PC-9 (cell line): ENCODE measurements at regions not wholly inside any gene's neighbourhood (a gene's known extent, or its start where the extent isn't known, plus 50 kb on each side); places are given as distances from the start of the nearest gene placed in this dataset.
A peak's percentile ranks its signal among the peaks of the same experiment; 100 is the strongest.

ENCODE experiments used
- BruUV-seq: library from RNA; stranded (reverse); fragments of 400-500 nt; replicated peaks from 2 replicates; lab custom pipeline; 2021; lab: Mats Ljungman, UMichigan
- CTCF ChIA-PET: fragments of 300-600 bp; sonication (Branson Sonifier 250); formaldehyde crosslinking; loops from one replicate; lab custom pipeline; 2022; ENCODE audit warnings: antibody characterized with exemption; lab: Charles Lee
- POLR2A ChIA-PET: fragments of 300-600 bp; sonication (Branson Sonifier 250); formaldehyde crosslinking; loops from one replicate; lab custom pipeline; 2022; ENCODE audit warnings: antibody characterized with exemption; ENCODE audit not compliant: unreplicated experiment; lab: Charles Lee
- DNase-seq, 2 experiments: peaks; one replicate each; pipeline versions ENCODE4 v3.0.0 to v3.0.0-alpha.2; 2015 to 2022; ENCODE audit warnings: mixed read lengths in 1 of 2
- H2AFZ ChIP-seq: fragments of 200-600 bp; sonication (generic); 2 replicates; pipeline ENCODE4 v1.8.1; 2017; ENCODE audit warnings: antibody characterized with exemption
- H3F3A ChIP-seq: fragments of 200-600 bp; sonication (generic); 2 replicates; pipeline ENCODE4 v1.8.1; 2017; ENCODE audit warnings: antibody characterized with exemption, mild to moderate bottlenecking, low read depth; ENCODE audit not compliant: insufficient read depth
- H3K27ac ChIP-seq: fragments of 200-600 bp; sonication (generic); 2 replicates; pipeline ENCODE4 v1.6.1; 2016; ENCODE audit warnings: mixed run types
- H3K27me3 ChIP-seq: fragments of 200-600 bp; sonication (generic); 2 replicates; pipeline ENCODE4 v1.6.1; 2016; ENCODE audit warnings: low read depth, mixed run types; ENCODE audit not compliant: insufficient read depth
- H3K36me3 ChIP-seq: fragments of 200-600 bp; sonication (generic); 2 replicates; pipeline ENCODE4 v1.6.1; 2016; ENCODE audit warnings: low read depth, mixed run types
- H3K4me1 ChIP-seq: fragments of 200-600 bp; sonication (generic); replicated peaks from 2 replicates; pipeline ENCODE4 v1.6.1; 2016; ENCODE audit warnings: mixed run types; ENCODE audit not compliant: insufficient read depth
- H3K4me2 ChIP-seq: fragments of 200-600 bp; sonication (generic); 2 replicates; pipeline ENCODE4 v1.6.1; 2017; ENCODE audit warnings: mixed run types
- H3K4me3 ChIP-seq: fragments of 200-600 bp; sonication (generic); 2 replicates; pipeline ENCODE4 v1.6.1; 2016; ENCODE audit warnings: mixed run types
- H3K79me2 ChIP-seq: fragments of 200-600 bp; sonication (generic); 2 replicates; pipeline ENCODE4 v1.6.1; 2017; ENCODE audit warnings: low read depth, mixed run types
- H3K9me2 ChIP-seq: fragments of 200-600 bp; sonication (generic); 2 replicates; pipeline ENCODE4 v1.8.1; 2017; ENCODE audit warnings: mild to moderate bottlenecking; ENCODE audit not compliant: insufficient read depth
- H3K9me3 ChIP-seq: fragments of 200-600 bp; sonication (generic); 2 replicates; pipeline ENCODE4 v1.8.1; 2016; ENCODE audit warnings: low read depth; ENCODE audit not compliant: insufficient read depth
- H4K20me1 ChIP-seq: fragments of 200-600 bp; sonication (generic); 2 replicates; pipeline ENCODE4 v1.8.1; 2017; ENCODE audit not compliant: insufficient read depth
- EZH2 ChIP-seq: fragments of 200-600 bp; sonication (generic); IDR thresholded peaks from 2 replicates; pipeline ENCODE4 v1.8.0; 2017; ENCODE audit warnings: antibody characterized with exemption, low read depth
- intact Hi-C: fragments of 100-400 bp; cut with micrococcal nuclease; formaldehyde crosslinking; loops from one replicate; pipeline ENCODE4 v1.10.0; 2022; ENCODE audit not compliant: unreplicated experiment
- TF ChIP-seq, protein P1 (sequence below): fragments of 200-600 bp; sonication (generic); conservative IDR thresholded peaks from 2 replicates; pipeline ENCODE4 v1.6.1; 2017; ENCODE audit warnings: mixed run types, antibody characterized with exemption, mild to moderate bottlenecking, moderate library complexity

DNA sequence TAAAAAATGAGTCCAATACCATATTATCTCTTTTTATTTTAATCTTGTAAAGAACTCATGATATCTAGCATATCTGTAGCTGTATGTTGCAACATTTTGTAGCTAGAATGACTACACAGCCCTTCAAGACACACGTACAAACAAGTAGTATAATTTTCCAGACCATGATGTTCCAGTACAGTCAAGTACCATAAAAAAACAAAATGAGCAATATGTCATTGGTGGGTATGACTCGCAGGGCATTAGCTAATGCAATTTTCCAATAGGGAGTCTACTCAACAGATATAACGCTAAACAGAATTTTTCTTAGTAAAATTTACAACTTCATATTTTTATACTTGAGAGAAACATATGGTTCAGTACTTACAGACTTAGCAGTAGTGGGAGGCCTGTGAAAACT lies 53.6 kb upstream of the UGP2 start:
- H3K4me2 ChIP-seq: no peak overlapping the region
- H3K27me3 ChIP-seq: no peaks in the 10 kb centered on the region
- no peaks in the 10 kb centered on the region for H3K4me1 ChIP-seq
- BruUV-seq: no TSS peak
- no peaks in the 10 kb centered on the region for H3K9me2 ChIP-seq
- no peak overlapping the region for H3K27ac ChIP-seq
- intact Hi-C loops: no loop called here
- no peak overlapping the region for H3K4me3 ChIP-seq
- no peak for DNase-seq
- ChIA-PET CTCF (no interaction called here), POLR2A (interaction anchor here (0.6 kb wide), 1 partner anchor 836 kb away, joined by 3 read pairs; no protein-coding TSS in a partner anchor)
- H3K79me2 ChIP-seq: no peaks in the 10 kb centered on the region
- TF ChIP-seq EZH2: no peak
- TF ChIP-seq, protein P1, sequence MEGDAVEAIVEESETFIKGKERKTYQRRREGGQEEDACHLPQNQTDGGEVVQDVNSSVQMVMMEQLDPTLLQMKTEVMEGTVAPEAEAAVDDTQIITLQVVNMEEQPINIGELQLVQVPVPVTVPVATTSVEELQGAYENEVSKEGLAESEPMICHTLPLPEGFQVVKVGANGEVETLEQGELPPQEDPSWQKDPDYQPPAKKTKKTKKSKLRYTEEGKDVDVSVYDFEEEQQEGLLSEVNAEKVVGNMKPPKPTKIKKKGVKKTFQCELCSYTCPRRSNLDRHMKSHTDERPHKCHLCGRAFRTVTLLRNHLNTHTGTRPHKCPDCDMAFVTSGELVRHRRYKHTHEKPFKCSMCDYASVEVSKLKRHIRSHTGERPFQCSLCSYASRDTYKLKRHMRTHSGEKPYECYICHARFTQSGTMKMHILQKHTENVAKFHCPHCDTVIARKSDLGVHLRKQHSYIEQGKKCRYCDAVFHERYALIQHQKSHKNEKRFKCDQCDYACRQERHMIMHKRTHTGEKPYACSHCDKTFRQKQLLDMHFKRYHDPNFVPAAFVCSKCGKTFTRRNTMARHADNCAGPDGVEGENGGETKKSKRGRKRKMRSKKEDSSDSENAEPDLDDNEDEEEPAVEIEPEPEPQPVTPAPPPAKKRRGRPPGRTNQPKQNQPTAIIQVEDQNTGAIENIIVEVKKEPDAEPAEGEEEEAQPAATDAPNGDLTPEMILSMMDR: no peak
- no peaks in the 10 kb centered on the region for H4K20me1 ChIP-seq
- H2AFZ ChIP-seq: no peak overlapping the region
- no peaks in the 10 kb centered on the region for H3K36me3 ChIP-seq
- H3F3A ChIP-seq: no peaks in the 10 kb centered on the region
- H3K9me3 ChIP-seq: 0 out of 2 replicates have a peak, but pooled peaks cover 3% of the 10 kb centered on the region

GRCh38 chr2:63789338-63790020 lies 52.2 kb upstream of the UGP2 start:
- Histone ChIP-seq H3K36me3 (no peaks in the 10 kb centered on the region), H3K9me3 (0 out of 2 replicates have a peak, but pooled peaks cover 3% of the 10 kb centered on the region), H3F3A (no peaks in the 10 kb centered on the region), H3K4me3 (no peak overlapping the region), H2AFZ (no peak overlapping the region), H3K27me3 (no peaks in the 10 kb centered on the region), H4K20me1 (no peaks in the 10 kb centered on the region), H3K79me2 (no peaks in the 10 kb centered on the region), H3K27ac (no peak overlapping the region), H3K4me2 (no peak overlapping the region), H3K9me2 (no peaks in the 10 kb centered on the region), H3K4me1 (no peaks in the 10 kb centered on the region)
- POLR2A ChIA-PET: no interaction called here
- no TSS peak for BruUV-seq
- DNase-seq: no peak
- no peak for TF ChIP-seq EZH2
- TF ChIP-seq, protein P1: no peak
- intact Hi-C loops: no loop called here
- CTCF ChIA-PET: no interaction called here

DNA sequence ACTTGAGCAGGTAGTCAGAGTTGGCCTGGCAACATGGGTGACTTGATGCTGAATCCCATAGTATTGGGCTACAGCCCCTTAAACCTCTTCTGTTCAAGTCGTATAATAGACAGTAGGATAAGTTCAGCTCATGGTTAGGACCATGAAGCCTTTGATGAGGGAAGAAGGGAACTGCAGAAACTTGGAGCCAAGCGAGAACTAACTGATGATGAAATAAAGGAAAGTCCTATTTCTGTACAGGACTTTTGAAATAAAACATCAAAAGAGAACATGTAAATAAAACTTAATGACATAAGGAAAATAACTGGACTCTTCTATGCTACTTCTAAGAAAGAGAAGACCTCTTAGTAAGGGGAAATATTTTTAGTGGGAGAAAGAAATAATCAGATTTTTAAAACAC lies 51.2 kb upstream of the UGP2 start:
- Histone ChIP-seq H3K4me1 (no peaks in the 10 kb centered on the region), H3K9me2 (no peaks in the 10 kb centered on the region), H3K4me2 (peak overlapping the region; percentile 24; the same call in 1 of the 2 replicates), H3K4me3 (no peak overlapping the region), H3K27ac (no peak overlapping the region), H3K27me3 (no peaks in the 10 kb centered on the region), H2AFZ (no peak overlapping the region), H3F3A (no peaks in the 10 kb centered on the region), H4K20me1 (no peaks in the 10 kb centered on the region), H3K79me2 (no peaks in the 10 kb centered on the region), H3K9me3 (0 out of 2 replicates have a peak, but pooled peaks cover 3% of the 10 kb centered on the region), H3K36me3 (no peaks in the 10 kb centered on the region)
- ChIA-PET POLR2A (interaction anchor here (0.7 kb wide), 1 partner anchor 54 kb away, joined by 4 read pairs; no protein-coding TSS in a partner anchor), CTCF (no interaction called here)
- DNase-seq: no peak
- intact Hi-C loops: no loop called here
- BruUV-seq: no TSS peak
- TF ChIP-seq EZH2: no peak
- TF ChIP-seq, protein P1: no peak
